SH-SY5Y (cell line): ENCODE measurements at regions not wholly inside any gene's neighbourhood (a gene's known extent, or its start where the extent isn't known, plus 50 kb on each side); places are given as distances from the start of the nearest gene placed in this dataset.

Source experiments
- GATA2 ChIP-seq: IDR thresholded peaks from 2 replicates; pipeline ENCODE4 v1.6.1; 2011; ENCODE audit warnings: mild to moderate bottlenecking, low read depth, low read length
- GATA3 ChIP-seq: IDR thresholded peaks from 2 replicates; pipeline ENCODE4 v1.6.1; 2011; ENCODE audit warnings: low read depth, mild to moderate bottlenecking, low read length, moderate library complexity

DNA sequence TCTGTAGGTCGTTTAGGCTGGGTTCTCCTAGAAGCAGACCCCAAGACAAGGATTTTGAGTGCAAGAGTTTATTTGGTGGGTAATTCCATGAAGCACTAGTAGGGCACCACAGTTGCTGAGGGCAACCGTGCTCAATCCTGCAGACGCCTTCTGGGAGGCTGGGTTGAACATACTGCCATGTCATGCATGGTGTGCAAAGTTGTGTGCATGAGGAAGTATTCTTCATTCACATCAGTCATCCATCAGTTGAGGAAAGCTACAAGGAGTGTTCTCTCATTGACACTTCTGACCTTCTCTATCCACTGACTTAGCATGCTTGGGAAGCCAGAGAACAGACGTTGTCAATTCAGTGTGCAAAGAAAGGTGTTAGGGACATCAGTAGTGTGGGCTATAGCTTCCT lies 179.2 kb downstream of the PTPN11 start:
- TF ChIP-seq GATA3, result no peak

DNA sequence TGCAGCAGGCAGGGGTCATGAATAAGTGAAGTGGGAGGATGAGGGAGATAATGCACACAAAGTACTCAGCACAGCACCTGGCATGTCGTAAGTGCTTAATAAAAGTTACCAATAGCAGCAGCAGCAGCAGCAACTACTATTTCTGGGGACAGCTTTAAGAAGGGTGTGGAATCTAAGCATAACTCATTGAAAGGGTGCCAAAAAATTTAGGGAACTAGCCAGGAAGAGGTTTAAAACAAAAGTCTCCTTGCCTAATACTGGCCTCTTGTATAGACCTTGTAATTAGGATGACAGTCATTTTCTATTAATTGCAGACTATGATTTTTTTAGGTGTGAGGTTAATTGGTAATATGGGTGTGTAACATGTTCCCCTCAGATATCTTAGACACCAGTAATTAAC lies 179.9 kb downstream of the PTPN11 start:
- TF ChIP-seq GATA3 (no peak), GATA2 (no peak)

DNA sequence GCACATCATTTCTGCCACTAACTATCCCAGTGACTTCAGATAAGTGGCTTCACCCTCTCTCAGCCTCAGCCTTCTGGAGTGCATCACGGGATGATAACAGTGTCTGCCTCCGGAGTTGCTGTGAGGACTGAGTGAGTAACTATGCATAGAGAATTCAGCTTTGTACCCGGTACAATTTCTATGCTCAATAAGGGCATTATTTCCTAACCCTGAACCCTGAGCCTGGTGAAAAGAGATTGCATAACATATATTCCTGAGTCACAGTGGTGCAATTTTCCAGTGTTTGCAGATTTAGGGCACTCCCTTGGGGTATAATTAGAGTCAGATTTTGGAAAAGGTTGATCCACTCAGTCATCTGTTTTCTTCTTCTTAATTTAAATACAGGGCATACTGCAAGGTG lies 181.1 kb downstream of the PTPN11 start:
- TF ChIP-seq GATA2, result no peak
- no peak for TF ChIP-seq GATA3

DNA sequence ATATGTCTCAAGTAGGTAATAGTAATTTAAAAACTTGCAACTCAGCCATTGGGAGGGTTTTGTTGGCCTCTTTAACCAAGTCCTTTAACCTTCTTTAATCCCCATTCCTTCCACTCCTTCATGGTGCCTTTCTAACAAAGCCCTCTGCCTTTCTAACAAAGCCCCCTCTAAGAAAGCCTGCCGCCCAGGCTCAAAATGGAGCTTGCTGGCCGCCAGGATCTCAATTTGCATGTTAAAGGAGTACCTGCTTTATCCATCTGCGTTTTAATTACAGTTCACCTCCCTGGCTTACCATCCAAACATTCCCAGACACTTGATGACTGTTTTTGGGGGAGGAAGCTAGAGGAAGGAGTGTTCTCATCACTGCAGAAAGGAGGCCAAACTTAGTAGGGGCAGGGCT lies 183.4 kb downstream of the PTPN11 start:
- TF ChIP-seq GATA3 (no peak), GATA2 (no peak)

DNA sequence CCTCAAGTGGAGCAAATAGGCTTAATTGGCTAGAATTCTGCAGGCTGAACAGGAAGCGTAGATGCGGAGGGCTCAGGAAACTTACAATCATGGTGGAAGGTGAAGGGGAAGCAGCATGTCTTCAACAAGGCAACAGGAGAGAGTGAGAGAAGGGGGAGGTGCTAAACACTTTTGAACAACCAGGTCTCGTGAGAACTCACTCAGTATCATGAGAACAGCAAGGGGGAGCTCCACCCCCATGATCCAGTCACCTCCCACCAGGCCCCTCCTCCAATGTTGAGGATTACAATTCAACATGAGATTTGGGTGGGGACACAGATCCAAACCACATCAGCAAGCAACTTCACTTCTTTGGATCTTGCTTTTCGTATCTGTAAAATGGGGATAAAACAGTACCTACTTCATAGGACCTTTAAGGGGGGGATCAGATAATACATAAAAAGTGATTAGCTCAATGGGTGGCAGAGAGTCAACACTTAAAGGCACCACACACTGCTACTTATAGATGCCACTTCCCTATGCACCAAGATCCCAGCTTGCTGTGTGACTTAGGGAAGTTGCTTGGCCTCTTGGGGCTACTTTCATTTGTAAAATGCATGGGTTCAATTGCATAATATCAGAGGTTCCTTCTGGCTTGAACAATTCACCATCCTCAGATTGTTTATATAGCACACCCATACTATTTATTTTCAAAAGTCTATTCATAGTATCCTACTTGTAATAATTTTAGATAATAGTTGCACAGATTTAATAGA lies 184.8 kb upstream of the RPH3A start:
- TF ChIP-seq GATA2 (no peak), GATA3 (no peak)

DNA sequence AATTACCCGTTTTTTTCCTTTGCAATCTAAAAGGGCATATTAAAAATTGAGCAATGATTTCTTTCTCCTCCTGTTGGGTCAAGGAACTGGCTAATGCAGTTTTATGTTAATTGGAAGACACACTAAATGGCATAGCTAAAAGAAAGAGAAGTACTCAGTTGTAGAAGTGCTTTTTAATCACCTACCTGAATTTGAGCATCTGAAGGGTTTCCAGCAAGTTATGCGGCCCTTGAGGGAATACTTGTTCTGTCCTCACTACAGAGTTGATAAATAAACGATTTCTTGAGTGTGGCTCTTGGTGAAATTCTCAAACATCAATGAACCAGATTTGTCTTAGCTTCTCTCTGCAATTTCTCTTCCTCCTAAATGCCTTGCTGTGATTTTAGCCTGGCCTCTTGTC lies 184.1 kb upstream of the RPH3A start:
- no peak for TF ChIP-seq GATA3
- no peak for TF ChIP-seq GATA2

DNA sequence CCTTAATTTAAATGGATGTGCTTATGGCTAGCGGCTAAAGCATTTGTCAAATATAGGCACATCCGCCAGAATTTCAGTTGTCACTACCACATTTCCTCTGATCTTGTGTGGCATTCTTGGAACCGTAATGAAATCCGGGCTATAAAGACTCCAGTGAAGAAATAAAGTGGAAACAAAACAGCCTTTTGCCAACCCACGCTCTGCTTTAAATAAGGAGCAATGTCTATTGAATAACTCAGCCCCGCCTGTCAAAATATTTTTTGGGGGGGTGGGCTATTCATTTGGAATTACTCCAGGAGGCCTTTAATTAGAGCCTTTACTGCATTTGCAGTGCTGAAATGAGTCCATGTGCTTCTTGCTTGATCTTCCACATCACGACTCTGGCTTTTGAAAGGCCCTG lies 179.6 kb upstream of the RPH3A start:
- TF ChIP-seq GATA3, result no peak

DNA sequence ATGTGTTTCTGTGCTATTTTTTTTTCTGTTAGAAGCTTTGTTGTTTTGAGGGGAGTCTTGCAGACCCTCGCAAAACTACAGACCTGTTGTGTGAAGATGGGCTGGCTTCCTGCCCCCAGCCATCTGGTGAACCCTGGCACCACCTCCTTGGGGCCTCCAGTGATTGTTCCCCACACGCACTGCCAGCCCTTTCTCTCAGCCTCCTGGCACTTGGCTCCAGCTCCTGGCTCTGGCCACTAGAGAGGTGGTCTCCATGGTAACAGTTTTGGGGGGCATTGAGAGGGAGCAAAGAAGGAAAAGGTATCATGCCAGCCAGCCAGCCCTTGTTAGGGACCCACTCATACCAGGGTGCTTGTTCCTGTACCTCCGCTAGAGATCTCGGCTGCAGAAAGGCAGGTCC lies 176.4 kb upstream of the RPH3A start:
- no peak for TF ChIP-seq GATA3
- no peak for TF ChIP-seq GATA2

DNA sequence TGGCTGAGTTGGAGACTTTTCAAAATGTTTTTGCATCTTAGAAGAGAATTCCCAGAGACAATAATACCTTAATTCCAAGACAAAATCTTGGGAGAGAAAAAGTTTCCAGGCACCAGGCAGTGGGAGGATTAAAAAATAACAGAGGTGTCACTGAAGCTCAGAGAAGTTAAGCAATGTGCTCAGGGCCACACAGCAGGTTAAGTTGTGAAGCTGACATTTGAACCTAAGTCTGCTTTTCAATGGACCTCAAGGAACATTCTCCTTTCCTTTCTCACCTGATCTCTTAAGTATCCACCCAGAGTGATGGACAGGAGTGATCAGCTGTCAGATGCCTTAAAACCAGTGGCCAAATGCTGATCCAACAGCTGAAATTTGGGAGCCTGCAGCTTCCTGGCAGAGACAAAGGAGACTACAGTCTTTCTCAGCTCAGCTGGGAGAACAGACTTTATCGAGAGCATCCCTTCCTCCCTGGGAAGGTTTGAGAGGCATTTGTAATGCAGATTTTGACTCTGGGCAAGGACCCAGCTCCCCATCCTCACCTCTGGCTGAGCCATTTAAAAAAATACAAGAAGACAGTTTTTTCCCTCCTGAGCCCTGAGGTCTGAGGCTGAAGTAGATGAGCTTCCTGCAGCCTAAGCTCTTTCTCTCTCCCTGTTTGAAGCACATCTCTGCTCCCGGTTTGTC lies 174.9 kb upstream of the RPH3A start:
- TF ChIP-seq GATA2 (no peak), GATA3 (no peak)

DNA sequence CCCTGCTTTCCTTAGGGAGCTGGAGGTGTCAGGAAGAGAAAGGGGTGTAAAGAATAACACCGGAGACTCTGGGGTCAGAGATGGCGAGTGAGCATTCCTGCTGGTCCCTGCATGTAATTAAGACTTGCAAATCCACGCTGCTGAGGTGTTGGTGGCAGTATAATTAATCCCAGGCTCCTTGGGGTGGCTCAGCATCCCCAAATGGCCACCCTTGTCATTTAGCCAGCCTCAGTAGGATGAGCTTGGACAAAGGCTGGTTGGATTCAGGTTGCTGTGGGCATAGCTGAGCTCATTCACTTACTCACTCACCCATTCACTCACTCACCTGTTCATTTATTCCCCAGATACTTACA lies 174.4 kb upstream of the RPH3A start:
- TF ChIP-seq GATA2 (no peak), GATA3 (no peak)

DNA sequence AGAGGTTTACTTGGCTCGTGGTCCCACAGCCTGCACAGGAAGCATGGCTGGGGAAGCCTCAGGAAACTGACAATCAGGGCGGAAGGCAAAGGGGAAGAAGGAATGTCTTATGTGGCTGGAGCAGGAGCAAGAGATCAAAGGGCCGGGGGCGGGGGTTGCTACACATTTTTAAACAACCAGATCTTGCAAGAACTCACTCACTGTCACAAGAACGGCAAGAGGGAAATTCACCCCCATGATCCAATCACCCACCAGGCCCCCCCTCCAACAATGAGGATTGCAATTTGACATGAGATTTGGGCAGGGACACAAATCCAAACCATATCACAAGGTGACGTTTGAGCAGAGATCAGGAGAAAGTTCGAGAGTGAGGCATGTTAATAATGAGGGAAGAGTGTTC lies 163.7 kb upstream of the RPH3A start:
- TF ChIP-seq GATA2 (no peak), GATA3 (no peak)

DNA sequence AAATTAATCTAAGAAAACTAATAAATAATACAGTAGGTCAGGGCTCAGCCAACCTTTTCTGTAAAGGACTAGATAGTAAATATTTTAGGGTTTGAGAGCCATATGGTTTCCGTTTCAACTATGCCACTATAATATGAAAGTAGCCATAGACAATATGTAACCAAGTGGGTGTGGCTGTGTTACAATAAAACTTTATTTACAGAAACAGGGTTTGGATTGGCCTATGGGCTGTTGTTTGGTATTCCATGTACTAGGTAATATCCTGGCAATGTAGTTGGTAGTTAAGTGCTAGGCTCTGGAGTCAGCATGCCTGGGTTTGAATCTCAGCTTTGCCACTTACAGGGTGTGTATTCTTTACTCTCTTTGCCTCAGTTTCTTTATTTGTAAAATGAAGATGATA lies 156.5 kb upstream of the RPH3A start:
- no peak for TF ChIP-seq GATA3
- TF ChIP-seq GATA2, result no peak

DNA sequence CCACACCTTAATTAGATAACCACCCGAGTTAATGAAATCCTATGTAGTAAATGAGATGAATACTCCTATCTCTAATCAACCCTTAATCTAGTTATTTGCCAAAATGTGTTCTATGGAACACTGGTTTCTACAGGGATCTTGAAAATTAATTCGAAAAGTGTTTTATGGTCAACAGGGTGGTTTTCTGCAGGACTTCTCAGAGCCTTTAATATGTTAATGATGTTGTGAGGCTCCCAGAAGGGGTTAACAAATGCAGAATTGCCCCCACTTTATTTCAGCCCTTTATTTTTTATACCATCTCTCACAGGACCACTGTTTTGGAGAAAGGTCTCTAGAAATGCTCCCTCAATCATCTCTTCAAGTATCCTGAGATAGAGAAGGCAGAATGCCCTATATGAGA lies 153.1 kb upstream of the RPH3A start:
- no peak for TF ChIP-seq GATA3
- no peak for TF ChIP-seq GATA2

DNA sequence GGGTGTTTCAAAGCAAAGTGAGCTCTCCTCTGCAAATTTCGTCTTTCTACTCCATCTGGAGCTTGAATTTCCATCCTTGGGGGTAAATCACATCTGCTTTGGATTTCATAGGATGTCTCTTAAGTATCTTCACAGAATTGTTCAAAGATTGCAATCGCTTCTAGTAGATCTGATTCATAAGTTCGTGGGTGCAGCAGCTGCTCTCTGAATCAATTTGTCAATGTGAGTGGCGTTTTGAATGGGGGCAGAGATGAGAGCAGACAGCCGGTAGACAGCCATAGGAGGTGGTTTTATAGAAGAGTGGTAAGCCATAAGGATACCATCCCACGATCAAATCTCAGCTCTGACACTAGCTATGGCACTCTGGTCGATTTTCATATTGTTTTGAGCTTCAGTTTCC lies 146.0 kb upstream of the RPH3A start:
- TF ChIP-seq GATA2 (peak; percentile 29; the same call in 1 of the 2 replicates), GATA3 (no peak)

DNA sequence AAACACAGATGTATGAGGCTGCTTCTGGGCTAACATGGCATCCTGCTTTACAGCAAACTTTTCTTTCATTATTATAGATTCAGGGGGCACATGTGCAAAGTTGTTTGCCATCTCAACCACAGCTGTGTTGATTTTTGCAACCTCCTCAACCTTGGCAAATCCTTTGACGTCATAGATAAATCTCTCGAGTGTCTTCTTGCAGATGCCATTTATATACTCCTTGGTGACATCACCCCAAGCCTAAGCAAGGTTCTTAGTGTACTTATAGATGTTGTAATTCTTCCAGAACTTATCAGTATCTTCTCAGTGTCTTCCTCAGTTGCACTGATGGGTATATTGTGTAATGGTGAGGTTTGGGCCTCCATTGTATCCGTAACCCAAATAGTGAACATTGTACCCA lies 135.4 kb upstream of the RPH3A start:
- TF ChIP-seq GATA2, result no peak
- TF ChIP-seq GATA3, result no peak

DNA sequence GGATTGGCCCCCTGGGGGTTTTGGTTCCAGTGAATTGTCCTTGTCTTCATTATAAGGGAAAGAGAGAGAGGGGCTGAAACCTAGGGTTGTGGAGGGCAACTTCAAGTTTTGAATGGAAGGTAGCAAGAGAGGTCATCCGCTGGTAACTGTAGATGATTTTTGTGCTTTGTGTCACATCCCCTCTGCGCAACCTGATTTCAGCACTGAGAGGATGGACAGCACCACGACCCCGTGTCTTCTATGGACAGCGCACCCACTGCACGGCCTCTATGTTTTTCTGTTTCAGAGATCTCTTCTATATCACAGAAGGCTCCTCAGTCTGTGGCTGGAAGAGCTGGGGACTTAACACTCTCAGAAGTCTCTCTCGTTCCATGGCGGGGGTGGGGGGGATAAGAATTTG lies 127.0 kb upstream of the RPH3A start:
- TF ChIP-seq GATA3, result no peak
- no peak for TF ChIP-seq GATA2

DNA sequence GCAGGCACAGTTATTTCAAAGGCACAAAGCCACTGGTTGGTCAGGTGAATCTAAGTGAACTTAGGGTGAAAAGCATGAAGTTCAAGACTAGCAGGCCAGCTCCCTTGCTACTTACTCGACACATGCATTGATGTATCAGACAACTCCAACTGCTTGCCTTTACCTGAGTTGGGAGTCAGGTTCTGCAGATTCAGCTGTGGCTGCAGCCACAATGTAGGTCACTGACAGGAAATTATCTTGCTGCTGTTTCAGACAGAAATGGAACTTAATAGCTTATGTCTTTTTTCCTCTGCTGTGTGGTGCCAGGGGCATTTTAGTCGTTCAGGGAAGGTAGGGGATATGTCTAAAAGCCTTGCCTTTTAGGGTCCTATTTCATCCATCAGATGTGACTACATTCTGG lies 125.6 kb upstream of the RPH3A start:
- TF ChIP-seq GATA2, result no peak
- TF ChIP-seq GATA3, result no peak
